ENCODE measurements at regions not wholly inside any gene's neighbourhood (a gene's known extent, or its start where the extent isn't known, plus 50 kb on each side); places are given as distances from the start of the nearest gene placed in this dataset.
A peak's percentile ranks its signal among the peaks of the same experiment; 100 is the strongest.

GRCh38 chr19:31013384-31014020 is 335.7 kb downstream of the TSHZ3 start:
- WGBS (ENCODE audit: missing lambda C conversion rate): 1% methylated on average over 5 of the region's 5 CpGs
- ChIA-PET POLR2A (no interaction called here), CTCF (interaction anchor here (0.6 kb wide), 1 partner anchor 663 kb away, joined by 6 read pairs; no protein-coding TSS in a partner anchor)
- Histone ChIP-seq H3K9me3 (no peaks in the 10 kb centered on the region), H3K4me3 (no peak overlapping the region), H3K4me2 (no peak overlapping the region), H3K27ac (no peak overlapping the region), H3K4me1 (no peaks in the 10 kb centered on the region)
- DNase-seq (ENCODE audit: low read depth in 1 of 2, low spot score in 1 of 2) (no peak), ATAC-seq (no peak), FAIRE-seq (peak; percentile 81)
- TF ChIP-seq CHD4 (IDR thresholded peaks at IDR 0.05; ENCODE audit: borderline replicate concordance) (no peak), SMC3 (IDR thresholded peaks at IDR 0.05) (no peak), REST (IDR thresholded peaks at IDR 0.05) (no peak), NR3C1 (IDR thresholded peaks at IDR 0.05) (no peak), ESRRA (IDR thresholded peaks at IDR 0.05; ENCODE audit: borderline replicate concordance, low read length) (no peak), HOXB13 (CRISPR knock-in tag; IDR thresholded peaks at IDR 0.05; ENCODE audit: low read depth) (no peak), BHLHE40 (IDR thresholded peaks at IDR 0.05; ENCODE audit: low read depth, low read length) (no peak), HOXB5 (CRISPR knock-in tag; IDR thresholded peaks at IDR 0.05) (no peak), PHF8 (IDR thresholded peaks at IDR 0.05; ENCODE audit: borderline replicate concordance, low read depth) (no peak), CHD2 (IDR thresholded peaks at IDR 0.05; ENCODE audit: low read length, partially characterized antibody) (no peak), PBX3 (IDR thresholded peaks at IDR 0.05) (no peak), ELK1 (IDR thresholded peaks at IDR 0.05; ENCODE audit: low read depth, low read length) (no peak), GATA3 (IDR thresholded peaks at IDR 0.05; ENCODE audit: borderline replicate concordance) (no peak), HOXA7 (CRISPR knock-in tag; IDR thresholded peaks at IDR 0.05) (no peak), BCL3 (IDR thresholded peaks at IDR 0.05) (no peak), KDM5A (IDR thresholded peaks at IDR 0.05) (no peak), EHF (CRISPR knock-in tag; IDR thresholded peaks at IDR 0.05) (no peak), MYC (IDR thresholded peaks at IDR 0.05; ENCODE audit: borderline replicate concordance, low read length) (no peak), RNF2 (IDR thresholded peaks at IDR 0.05; ENCODE audit: borderline replicate concordance, low read depth) (no peak), ZNF302 (CRISPR knock-in tag; IDR thresholded peaks at IDR 0.05) (no peak)
